Bronchial epithelial cell (primary cell): ENCODE measurements at regions not wholly inside any gene's neighbourhood (a gene's known extent, or its start where the extent isn't known, plus 50 kb on each side); places are given as distances from the start of the nearest gene placed in this dataset.

ENCODE experiments used
- DNase-seq: peaks from one replicate; pipeline ENCODE4 v3.0.0-alpha.2; 2010; ENCODE audit warnings: low read depth
- FAIRE-seq: peaks from 2 replicates; lab custom pipeline; 2011; peaks lifted over from hg19 to GRCh38; lab: Jason Lieb, UNC
- H3K27me3 ChIP-seq: 2 replicates; pipeline ENCODE4 v1.5.1; 2011; ENCODE audit warnings: low read length; ENCODE audit not compliant: control insufficient read depth, insufficient read depth
- H3K36me3 ChIP-seq: 2 replicates; pipeline ENCODE4 v1.5.1; 2011; ENCODE audit warnings: low read length; ENCODE audit not compliant: control insufficient read depth, insufficient read depth
- H3K4me3 ChIP-seq: 2 replicates; pipeline ENCODE4 v1.5.1; 2011; ENCODE audit warnings: mild to moderate bottlenecking, low read depth, low read length, control low read depth
- CTCF ChIP-seq: IDR thresholded peaks from 2 replicates; pipeline ENCODE4 v1.5.1; 2011; ENCODE audit warnings: mild to moderate bottlenecking, moderate library complexity, low read length, control low read depth, inconsistent platforms; ENCODE audit not compliant: insufficient read depth, severe bottlenecking

GRCh38 chr18:78652001-78652545 is 327.5 kb upstream of the SALL3 start:
- FAIRE-seq (no peak), DNase-seq (no peak)
- H3K4me3 ChIP-seq: no peak overlapping the region
- no peaks in the 10 kb centered on the region for H3K36me3 ChIP-seq
- no peak for TF ChIP-seq CTCF
- H3K27me3 ChIP-seq: no peaks in the 10 kb centered on the region

GRCh38 chr18:78655921-78656320 is 323.7 kb upstream of the SALL3 start:
- Histone ChIP-seq H3K4me3 (no peak overlapping the region), H3K27me3 (no peaks in the 10 kb centered on the region), H3K36me3 (no peaks in the 10 kb centered on the region)
- FAIRE-seq: no peak
- no peak for DNase-seq
- TF ChIP-seq CTCF: no peak

GRCh38 chr18:78656346-78656925 is 323.2 kb upstream of the SALL3 start:
- Histone ChIP-seq H3K27me3 (no peaks in the 10 kb centered on the region), H3K36me3 (no peaks in the 10 kb centered on the region), H3K4me3 (no peak overlapping the region)
- no peak for TF ChIP-seq CTCF
- FAIRE-seq: no peak
- no peak for DNase-seq

GRCh38 chr18:78658531-78658930 is 321.1 kb upstream of the SALL3 start:
- FAIRE-seq (no peak), DNase-seq (no peak)
- H3K4me3 ChIP-seq: no peak overlapping the region
- no peaks in the 10 kb centered on the region for H3K27me3 ChIP-seq
- TF ChIP-seq CTCF: no peak
- H3K36me3 ChIP-seq: no peaks in the 10 kb centered on the region

- Histone ChIP-seq H3K36me3 (no peaks in the 10 kb centered on the region), H3K4me3 (no peak overlapping the region), H3K27me3 (no peaks in the 10 kb centered on the region)
- DNase-seq: no peak
- no peak for TF ChIP-seq CTCF
- no peak for FAIRE-seq
These were observed 320.6 kb upstream of the SALL3 start for GRCh38 chr18:78659057-78659456.

GRCh38 chr18:78659748-78660147 is 319.9 kb upstream of the SALL3 start:
- no peak overlapping the region for H3K4me3 ChIP-seq
- FAIRE-seq: no peak
- no peak for TF ChIP-seq CTCF
- no peaks in the 10 kb centered on the region for H3K36me3 ChIP-seq
- no peak for DNase-seq
- H3K27me3 ChIP-seq: no peaks in the 10 kb centered on the region
